HG03175 (cell line): ENCODE measurements at regions not wholly inside any gene's neighbourhood (a gene's known extent, or its start where the extent isn't known, plus 50 kb on each side); places are given as distances from the start of the nearest gene placed in this dataset.

Experiments
- ATAC-seq: cut with Tn5 transposase; IDR thresholded peaks from one replicate; pipeline ENCODE4 v1.9.1; 2021; ENCODE audit warnings: mild to moderate bottlenecking, moderate library complexity; ENCODE audit not compliant: unreplicated experiment

DNA sequence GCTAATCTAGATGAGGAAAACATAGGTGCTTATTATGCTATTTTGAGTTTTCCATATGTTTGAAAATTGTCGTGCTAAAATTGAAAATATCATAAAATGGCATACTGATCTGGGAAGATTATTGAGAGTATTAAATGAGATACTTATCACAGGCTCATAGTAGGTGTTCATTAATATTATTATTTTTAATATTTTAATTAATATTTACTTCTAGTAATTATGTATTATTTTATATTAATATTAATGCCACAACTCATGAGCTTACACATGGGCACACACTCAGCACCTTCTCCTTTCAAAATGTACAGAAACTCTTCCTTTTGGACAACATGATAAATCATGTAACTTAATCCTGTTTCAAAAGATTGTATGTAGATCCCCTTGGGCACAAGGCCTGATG is 223.6 kb downstream of the RAB28 start:
- ATAC-seq: no peak

DNA sequence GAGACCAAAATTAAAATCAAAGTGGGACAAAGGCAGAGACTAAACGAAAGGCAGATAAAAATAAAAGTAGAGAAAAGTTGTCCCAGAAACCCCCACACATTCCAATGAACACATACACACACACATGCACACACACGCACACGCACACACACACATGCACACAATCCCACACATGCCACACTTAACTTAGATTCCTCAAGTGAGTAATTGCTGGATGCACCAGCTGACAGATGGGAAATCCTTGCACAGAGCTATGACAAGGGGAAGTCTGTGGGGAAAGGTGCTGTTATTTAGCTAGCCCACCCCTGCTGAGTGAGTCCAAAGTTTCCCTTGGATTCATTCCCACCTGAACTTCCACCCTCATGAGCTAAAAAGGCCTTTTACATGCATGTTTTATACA is 233.9 kb downstream of the RAB28 start:
- ATAC-seq: no peak

DNA sequence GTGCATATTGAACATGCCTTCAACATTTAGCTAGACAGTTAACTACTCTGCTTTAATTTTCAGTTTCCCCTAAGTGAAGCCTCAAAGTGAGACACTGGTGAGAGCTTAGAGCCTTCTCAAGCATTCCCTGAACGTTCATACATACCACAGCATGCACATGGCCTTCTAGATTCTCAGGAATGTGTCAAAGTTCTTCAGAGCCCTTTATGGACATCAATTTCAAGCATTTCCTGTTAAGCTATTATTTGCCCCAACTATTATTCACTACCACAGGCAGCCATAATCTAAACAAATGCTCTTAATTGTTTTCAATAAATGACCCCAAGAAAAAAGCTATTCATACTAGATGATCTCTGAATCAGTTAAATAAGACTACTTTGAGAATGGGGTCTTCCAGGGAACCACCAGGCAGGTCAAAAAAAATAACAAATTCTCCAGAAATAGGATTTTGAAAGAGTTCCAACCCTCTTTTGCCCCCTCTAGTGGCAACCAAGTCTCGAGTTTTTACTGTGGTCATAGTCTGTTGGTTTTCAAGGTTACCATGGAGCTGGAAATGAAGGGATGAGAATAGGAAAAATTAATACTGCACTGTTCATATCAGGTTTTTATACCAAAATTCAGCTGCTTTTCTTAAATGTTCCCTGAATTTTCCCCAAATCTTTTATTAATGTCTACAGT is 235.4 kb downstream of the RAB28 start:
- ATAC-seq: no peak

- no peak for ATAC-seq
Measured at GRCh38 chr4:13246107-13246506, 238.0 kb downstream of the RAB28 start.

- ATAC-seq: no peak
Measured at GRCh38 chr4:13244444-13244843, 239.7 kb downstream of the RAB28 start.

GRCh38 chr4:13243152-13243551 is 241.0 kb downstream of the RAB28 start:
- ATAC-seq: no peak

DNA sequence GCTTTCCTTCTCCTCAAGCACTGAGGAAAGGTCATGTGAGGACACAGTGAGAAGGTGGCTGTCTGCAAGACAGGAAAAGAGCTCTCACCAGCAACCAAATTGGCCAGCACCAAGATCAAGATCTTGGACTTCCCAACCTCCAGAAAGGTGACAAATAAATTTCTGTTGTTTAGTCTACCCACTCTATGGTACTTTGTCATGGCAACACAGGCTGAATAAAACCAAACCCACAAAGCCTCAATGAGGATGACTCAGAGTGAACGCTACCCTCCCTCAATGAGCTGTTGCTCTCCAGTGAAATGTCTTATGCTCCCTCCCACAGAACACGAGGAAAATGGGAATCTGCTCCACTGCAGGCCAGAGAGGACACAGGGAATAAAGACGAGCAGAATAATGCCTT is 244.1 kb downstream of the RAB28 start:
- no peak for ATAC-seq

DNA sequence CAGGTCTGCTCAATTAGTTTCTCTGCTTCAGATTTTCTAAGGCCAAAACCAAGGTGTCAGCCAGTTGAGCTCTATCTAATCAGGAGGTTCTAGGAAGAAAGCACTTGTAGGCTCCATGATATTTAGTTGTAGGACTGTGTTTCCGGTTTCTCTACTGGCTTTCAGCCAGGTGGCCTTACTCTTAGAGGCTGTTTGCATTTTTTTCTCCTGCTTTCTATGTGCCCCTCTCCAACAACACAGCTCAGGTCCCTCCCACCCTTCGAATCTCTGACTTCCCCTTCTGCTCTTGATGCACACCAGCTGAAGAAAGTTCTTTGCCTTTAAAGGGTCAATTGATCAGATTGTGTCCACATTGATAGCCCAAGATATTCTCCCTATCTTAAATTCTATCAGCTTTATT is 245.2 kb downstream of the RAB28 start:
- no peak for ATAC-seq

GRCh38 chr4:13236485-13236884 is 247.7 kb downstream of the RAB28 start:
- no peak for ATAC-seq

GRCh38 chr4:13233755-13234154 is 250.4 kb downstream of the RAB28 start:
- no peak for ATAC-seq

- no peak for ATAC-seq
Measured at GRCh38 chr4:13219971-13220370, 264.2 kb downstream of the RAB28 start.

DNA sequence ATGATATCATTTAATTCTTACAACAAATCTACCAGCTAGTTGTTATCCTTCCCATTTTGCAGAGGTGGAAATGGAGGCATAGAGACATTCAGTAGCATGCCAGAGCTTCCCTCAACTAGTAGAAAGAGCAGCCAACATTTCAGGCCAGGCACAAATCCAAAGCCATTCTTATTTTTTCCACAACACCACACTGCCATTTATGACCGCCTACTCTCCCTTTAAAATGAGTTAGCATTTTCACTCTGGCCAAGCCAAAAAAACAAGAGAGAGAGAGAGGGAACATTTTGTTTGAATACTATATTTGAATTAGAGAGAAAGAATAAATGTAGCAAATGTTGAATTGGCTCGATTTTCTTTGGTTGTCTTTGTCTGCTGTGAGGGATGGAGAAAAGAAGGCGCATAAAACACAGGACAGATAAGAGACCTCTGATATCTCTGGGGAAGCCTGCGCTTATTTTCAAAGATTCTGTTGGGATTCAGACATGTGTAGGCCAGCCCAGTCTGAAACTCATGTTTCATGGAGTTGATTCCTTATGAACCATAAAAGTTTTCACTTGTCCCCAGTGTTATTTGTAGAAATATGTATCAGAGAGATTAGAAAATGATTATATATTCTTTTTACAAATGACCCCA is 265.7 kb downstream of the RAB28 start:
- ATAC-seq: no peak

DNA sequence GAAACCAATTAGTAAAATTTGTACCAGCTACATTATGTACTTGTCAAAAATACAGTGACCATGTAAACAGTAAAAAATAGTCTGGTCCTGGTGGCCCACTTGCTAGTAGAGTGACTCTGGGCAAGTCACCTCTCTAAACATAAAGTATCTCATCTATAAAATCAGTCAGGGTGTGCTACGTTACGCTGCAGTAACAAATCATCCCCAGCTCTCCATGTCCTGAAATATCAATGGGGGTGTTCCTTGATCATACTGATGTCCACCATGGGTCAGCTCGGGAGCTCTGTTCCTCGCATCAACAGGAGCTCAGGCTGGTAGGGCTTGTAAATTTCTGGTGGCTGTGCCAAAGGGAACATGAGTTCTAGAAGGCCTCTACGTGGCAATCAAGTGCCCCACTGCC is 268.6 kb downstream of the RAB28 start:
- ATAC-seq: no peak

DNA sequence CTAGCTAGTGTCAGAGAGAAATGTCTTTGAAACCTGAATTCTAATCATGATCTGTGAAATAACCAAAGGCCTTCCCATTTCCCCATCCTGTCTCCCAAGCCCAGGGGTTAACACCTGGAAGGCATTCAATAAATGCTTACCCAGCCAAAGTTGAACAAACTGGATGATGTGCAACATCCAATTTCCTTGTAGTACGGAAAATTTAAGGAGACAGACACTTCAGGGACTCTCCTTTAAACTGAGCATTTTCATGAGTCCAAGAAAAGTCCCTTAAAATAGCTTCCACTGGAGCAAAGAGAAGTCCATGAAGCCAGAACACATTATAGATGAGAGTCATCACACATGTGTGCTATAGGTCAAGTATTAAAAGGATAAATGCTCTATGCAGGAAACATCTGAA is 271.2 kb downstream of the RAB28 start:
- no peak for ATAC-seq

DNA sequence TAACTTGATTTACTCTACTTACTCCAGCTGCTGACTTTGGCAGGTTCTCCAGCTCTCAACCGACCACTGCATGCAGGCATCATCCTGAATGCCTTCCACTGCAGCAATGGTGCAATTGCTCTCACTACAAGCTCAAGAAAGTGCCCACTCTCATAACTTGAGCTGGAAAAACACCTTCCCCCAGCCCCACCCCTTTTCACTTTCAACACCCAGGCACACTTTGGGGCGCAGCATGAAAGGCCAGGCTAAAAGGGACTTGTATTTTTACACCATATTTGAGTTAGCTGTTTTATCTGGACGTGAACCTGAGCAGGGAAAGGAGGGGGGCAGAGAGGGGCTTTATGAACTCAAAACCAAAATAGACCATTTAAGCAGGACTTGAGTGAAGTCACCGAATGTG is 274.5 kb downstream of the RAB28 start:
- no peak for ATAC-seq

DNA sequence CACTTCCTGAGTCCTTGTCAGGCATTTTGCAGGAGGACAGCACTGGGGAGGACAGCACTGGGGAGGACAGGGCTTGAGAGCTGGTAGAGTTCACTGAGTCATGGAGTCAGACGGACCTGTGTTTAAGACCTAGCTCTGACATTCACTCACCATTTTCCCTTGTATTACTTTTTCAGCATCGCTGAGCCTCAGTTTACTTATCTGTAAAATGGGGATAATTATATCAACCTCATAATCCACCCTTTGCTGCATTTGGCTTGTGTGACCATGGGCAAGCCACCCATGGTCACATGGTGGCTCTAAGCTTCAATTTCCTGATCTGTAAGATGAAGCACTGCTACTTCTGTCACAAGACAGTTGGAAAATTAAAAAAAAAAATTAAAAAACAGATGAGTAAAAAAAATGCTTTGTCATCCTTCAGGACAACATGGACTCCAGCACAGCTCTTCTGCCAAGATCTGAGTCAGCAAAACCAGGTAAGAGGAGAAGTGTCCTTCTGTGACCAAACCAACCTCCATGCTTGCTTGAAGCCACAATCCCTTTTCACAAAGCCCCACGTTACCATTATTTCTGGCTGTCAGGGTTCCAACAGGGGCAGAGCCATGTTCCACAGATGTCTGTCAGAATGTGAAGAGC is 275.5 kb downstream of the RAB28 start:
- no peak for ATAC-seq

DNA sequence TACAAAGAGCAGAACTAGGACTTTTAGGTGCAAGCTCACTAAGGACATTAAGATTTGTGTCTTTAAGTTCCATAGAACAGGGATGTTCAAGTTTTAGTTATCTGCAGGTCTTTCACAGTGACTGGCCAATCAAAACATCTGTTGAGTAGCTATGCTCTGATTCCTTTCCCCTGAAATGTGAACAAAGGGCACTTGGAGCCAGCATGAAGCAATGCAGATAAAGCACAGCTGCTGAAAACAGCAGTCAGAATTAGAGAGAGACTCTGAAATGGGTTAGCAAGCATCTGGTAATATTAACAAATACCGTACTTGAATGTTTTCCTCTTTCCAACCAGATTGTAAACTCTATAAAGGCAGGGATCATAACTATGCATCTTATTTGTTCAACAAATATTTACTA is 276.9 kb downstream of the RAB28 start:
- ATAC-seq: no peak

DNA sequence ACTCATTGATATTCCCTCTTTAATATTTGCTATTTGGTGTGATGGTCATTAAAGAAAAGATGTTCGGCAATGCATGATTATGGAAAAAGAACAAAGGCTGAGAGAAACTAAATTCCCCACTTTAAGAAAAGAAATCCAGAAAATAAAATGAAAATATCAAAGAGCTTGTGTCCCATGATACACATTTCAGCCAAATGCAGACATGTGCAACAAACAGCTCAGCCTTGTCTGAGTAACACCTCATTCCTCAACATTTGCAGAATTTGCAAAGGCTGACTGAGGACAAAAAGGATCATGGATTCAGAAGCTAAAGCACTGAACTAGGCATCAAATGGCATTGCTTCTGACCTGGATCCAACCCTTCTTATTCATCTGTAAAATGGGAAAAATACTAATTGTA is 281.0 kb downstream of the RAB28 start:
- ATAC-seq: no peak

DNA sequence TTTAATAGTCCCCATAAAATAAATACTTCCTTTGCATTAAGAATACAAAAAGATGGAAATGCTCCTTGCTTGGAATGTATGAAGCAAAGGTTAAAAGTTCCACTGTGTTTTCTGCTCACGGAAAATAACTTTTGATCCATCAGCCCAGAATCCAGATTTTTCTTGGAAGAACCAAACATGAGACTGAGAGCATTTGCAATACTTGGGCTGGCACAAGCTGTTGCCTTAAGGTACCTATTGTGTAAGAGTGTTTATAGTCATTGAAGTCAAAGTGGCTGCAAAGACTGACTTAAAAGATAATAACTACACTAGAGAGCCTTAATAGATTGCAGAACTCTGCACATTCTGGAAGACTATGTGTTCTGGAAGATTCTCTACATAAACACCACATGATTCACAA is 281.4 kb downstream of the RAB28 start:
- no peak for ATAC-seq

GRCh38 chr4:13201241-13201640 is 282.9 kb downstream of the RAB28 start:
- ATAC-seq: no peak

DNA sequence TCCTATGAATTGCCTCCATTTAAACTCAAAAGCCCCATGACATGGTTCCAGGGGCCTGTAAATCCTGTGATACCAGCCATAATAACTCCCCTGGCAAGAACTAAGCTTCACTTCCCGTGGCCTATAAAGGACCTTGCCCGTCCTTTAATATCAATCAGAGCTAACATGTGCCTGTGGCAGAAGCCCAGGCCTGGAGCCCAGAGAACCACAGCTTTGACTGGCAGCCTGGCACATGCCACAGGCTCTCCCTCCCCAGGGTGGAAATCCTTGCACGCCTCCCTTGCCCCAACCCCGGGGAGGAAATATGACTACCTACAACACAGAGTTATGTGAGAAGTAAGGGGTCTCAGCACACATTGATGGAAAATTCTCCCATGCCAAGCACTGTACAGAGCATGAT is 287.4 kb downstream of the RAB28 start:
- no peak for ATAC-seq

DNA sequence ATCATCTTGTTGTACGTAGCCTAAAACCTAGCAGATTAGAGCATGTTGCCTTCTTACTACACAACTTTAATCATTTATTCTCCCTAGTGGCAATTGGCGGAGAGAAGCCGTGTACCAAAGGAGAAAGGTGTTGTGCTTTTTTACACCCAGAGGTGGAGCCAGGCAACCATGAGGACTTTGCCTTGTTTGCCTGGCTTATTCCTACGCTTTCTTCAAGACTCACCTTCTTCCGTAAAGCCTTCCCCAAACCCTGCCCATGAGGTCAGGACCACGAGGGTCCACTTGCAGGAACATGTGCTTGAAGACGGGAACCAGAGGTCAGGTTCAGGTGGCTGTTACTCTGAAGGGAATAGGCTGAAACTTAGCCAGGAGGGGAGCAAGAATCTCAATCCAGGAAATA is 290.5 kb downstream of the RAB28 start:
- ATAC-seq: no peak
